ENCODE measurements at regions not wholly inside any gene's neighbourhood (a gene's known extent, or its start where the extent isn't known, plus 50 kb on each side); places are given as distances from the start of the nearest gene placed in this dataset.

GRCh38 chr4:36761607-36762006 lies 480.2 kb downstream of the DTHD1 start:
- TF ChIP-seq CTCF (IDR thresholded peaks at IDR 0.05; ENCODE audit: low read depth, low read length): no peak
- no peak overlapping the region for H3K4me3 ChIP-seq (replicated peaks in 1 of 2; ENCODE audit: low read depth in 2 of 2, low read length in 2 of 2)
- no peak for DNase-seq (ENCODE audit: low read depth in 2 of 2)

GRCh38 chr4:36763814-36764213 lies 480.7 kb upstream of the NWD2 start:
- no peak for TF ChIP-seq CTCF (IDR thresholded peaks at IDR 0.05; ENCODE audit: low read depth, low read length)
- no peak overlapping the region for H3K4me3 ChIP-seq (replicated peaks in 1 of 2; ENCODE audit: low read depth in 2 of 2, low read length in 2 of 2)
- no peak for DNase-seq (ENCODE audit: low read depth in 2 of 2)

- no peak overlapping the region for H3K4me3 ChIP-seq (replicated peaks in 1 of 2; ENCODE audit: low read depth in 2 of 2, low read length in 2 of 2)
- no peak for DNase-seq (ENCODE audit: low read depth in 2 of 2)
- TF ChIP-seq CTCF (IDR thresholded peaks at IDR 0.05; ENCODE audit: low read depth, low read length): no peak
Measured at GRCh38 chr4:36767596-36767995, 476.9 kb upstream of the NWD2 start.

- H3K4me3 ChIP-seq (replicated peaks in 1 of 2; ENCODE audit: low read depth in 2 of 2, low read length in 2 of 2): no peak overlapping the region
- no peak for TF ChIP-seq CTCF (IDR thresholded peaks at IDR 0.05; ENCODE audit: low read depth, low read length)
- no peak for DNase-seq (ENCODE audit: low read depth in 2 of 2)
Measured at GRCh38 chr4:36771411-36772153, 473.0 kb upstream of the NWD2 start.

- no peak for DNase-seq (ENCODE audit: low read depth in 2 of 2)
- no peak overlapping the region for H3K4me3 ChIP-seq (replicated peaks in 1 of 2; ENCODE audit: low read depth in 2 of 2, low read length in 2 of 2)
- no peak for TF ChIP-seq CTCF (IDR thresholded peaks at IDR 0.05; ENCODE audit: low read depth, low read length)
Measured at GRCh38 chr4:36772154-36772516, 472.4 kb upstream of the NWD2 start.

GRCh38 chr4:36773467-36773866 lies 471.1 kb upstream of the NWD2 start:
- TF ChIP-seq CTCF (IDR thresholded peaks at IDR 0.05; ENCODE audit: low read depth, low read length): no peak
- no peak for DNase-seq (ENCODE audit: low read depth in 2 of 2)
- no peak overlapping the region for H3K4me3 ChIP-seq (replicated peaks in 1 of 2; ENCODE audit: low read depth in 2 of 2, low read length in 2 of 2)

GRCh38 chr4:36775544-36775943 lies 469.0 kb upstream of the NWD2 start:
- TF ChIP-seq CTCF (IDR thresholded peaks at IDR 0.05; ENCODE audit: low read depth, low read length): no peak
- no peak for DNase-seq (ENCODE audit: low read depth in 2 of 2)
- no peak overlapping the region for H3K4me3 ChIP-seq (replicated peaks in 1 of 2; ENCODE audit: low read depth in 2 of 2, low read length in 2 of 2)
